GM06990 (cell line): ENCODE measurements at regions not wholly inside any gene's neighbourhood (a gene's known extent, or its start where the extent isn't known, plus 50 kb on each side); places are given as distances from the start of the nearest gene placed in this dataset.

Source experiments
- DNase-seq: peaks from one replicate; pipeline ENCODE4 v3.0.0-alpha.2; 2011; ENCODE audit not compliant: insufficient read length; ENCODE audit errors: extremely low read depth
- H3K27me3 ChIP-seq: replicated peaks from 2 replicates; pipeline ENCODE4 v1.6.0; 2011; ENCODE audit warnings: low read length; ENCODE audit not compliant: control insufficient read depth, insufficient read depth
- H3K36me3 ChIP-seq: 2 replicates; pipeline ENCODE4 v1.5.1; 2011; ENCODE audit warnings: low read length; ENCODE audit not compliant: control insufficient read depth, insufficient read depth
- H3K4me3 ChIP-seq: replicated peaks from 2 replicates; pipeline ENCODE4 v1.5.1; 2011; ENCODE audit warnings: low read depth, mild to moderate bottlenecking, control low read depth, low read length
- TF ChIP-seq, protein P1 (sequence below): IDR thresholded peaks from 2 replicates; pipeline ENCODE4 v1.5.1; 2011; ENCODE audit warnings: low read length, control low read depth, mild to moderate bottlenecking, inconsistent platforms; ENCODE audit not compliant: insufficient read depth, poor library complexity, severe bottlenecking

DNA sequence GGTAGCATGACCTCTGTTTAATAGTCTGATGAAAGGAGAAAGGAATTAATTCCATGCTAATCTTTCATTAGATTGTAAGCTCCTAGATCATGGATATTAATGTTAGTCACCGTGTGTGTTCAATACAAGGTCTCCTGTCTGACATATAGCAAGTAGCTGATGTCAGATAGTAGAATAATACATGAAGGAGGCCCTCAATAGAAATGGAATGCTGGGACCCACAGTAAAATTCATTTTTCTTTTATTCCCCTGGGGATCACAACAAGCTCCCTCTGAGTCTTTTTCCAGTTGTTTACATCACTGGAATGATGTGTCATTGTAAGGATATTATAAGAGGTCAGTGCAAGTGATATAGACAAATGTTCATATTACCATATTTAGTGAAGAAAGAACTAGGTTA, 240.3 kb upstream of the TRPC7 start:
- Histone ChIP-seq H3K36me3 (no peaks in the 10 kb centered on the region), H3K4me3 (no peak overlapping the region), H3K27me3 (no peaks in the 10 kb centered on the region)
- no peak for DNase-seq
- TF ChIP-seq, protein P1, sequence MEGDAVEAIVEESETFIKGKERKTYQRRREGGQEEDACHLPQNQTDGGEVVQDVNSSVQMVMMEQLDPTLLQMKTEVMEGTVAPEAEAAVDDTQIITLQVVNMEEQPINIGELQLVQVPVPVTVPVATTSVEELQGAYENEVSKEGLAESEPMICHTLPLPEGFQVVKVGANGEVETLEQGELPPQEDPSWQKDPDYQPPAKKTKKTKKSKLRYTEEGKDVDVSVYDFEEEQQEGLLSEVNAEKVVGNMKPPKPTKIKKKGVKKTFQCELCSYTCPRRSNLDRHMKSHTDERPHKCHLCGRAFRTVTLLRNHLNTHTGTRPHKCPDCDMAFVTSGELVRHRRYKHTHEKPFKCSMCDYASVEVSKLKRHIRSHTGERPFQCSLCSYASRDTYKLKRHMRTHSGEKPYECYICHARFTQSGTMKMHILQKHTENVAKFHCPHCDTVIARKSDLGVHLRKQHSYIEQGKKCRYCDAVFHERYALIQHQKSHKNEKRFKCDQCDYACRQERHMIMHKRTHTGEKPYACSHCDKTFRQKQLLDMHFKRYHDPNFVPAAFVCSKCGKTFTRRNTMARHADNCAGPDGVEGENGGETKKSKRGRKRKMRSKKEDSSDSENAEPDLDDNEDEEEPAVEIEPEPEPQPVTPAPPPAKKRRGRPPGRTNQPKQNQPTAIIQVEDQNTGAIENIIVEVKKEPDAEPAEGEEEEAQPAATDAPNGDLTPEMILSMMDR, result no peak

DNA sequence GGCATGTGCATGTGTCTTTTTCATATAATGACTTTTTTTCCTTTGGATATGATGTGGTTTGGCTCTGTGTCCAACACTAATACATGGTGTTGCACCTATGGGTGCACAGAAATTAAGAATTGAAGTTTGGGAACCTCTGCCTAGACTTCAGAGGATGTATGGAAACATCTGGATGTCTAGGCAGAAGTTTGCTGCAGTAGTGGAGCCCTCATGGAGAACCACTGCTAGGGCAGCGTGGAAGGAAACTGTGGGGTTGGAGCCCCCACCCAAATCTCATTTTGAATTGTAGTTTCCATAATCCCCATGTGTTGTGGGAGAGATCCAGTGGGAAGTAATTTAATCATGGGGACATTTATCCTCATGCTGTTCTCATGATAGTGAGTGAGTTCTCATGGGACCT, 235.0 kb upstream of the TRPC7 start:
- TF ChIP-seq, protein P1, result no peak
- Histone ChIP-seq H3K4me3 (no peak overlapping the region), H3K36me3 (no peaks in the 10 kb centered on the region), H3K27me3 (no peaks in the 10 kb centered on the region)
- DNase-seq, result no peak

GRCh38 chr5:136598802-136599404, 233.6 kb upstream of the TRPC7 start:
- DNase-seq, result no peak
- TF ChIP-seq, protein P1, result no peak
- Histone ChIP-seq H3K36me3 (no peaks in the 10 kb centered on the region), H3K4me3 (no peak overlapping the region), H3K27me3 (no peaks in the 10 kb centered on the region)

- Histone ChIP-seq H3K27me3 (no peaks in the 10 kb centered on the region), H3K36me3 (no peaks in the 10 kb centered on the region), H3K4me3 (no peak overlapping the region)
- TF ChIP-seq, protein P1, result no peak
- DNase-seq, result no peak
Observed at GRCh38 chr5:136594416-136594815, 229.1 kb upstream of the TRPC7 start.

DNA sequence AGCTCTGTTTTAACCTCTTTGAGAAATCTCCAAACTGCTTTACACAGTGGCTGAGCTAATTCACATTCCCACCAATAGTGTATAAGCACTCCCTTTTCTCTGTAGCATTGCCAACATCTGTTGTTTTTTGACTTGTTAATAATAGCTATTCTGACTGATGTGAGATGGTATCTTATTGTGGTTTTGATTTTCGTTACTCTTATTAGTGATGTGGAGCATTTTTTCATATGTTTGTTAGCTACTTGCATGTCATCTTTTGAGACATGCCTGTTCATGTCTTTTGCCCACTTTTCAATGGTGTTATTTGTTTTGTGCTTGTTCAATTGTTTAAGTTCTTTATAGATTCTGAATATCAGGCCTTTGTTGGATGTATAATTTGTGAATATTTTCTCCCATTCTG, 225.2 kb upstream of the TRPC7 start:
- no peaks in the 10 kb centered on the region for H3K36me3 ChIP-seq
- TF ChIP-seq, protein P1, result no peak
- H3K4me3 ChIP-seq, result no peak overlapping the region
- no peaks in the 10 kb centered on the region for H3K27me3 ChIP-seq
- DNase-seq, result no peak

- H3K4me3 ChIP-seq, result no peak overlapping the region
- no peaks in the 10 kb centered on the region for H3K27me3 ChIP-seq
- no peak for DNase-seq
- H3K36me3 ChIP-seq, result no peaks in the 10 kb centered on the region
- TF ChIP-seq, protein P1, result no peak
Observed at GRCh38 chr5:136586196-136586595, 220.9 kb upstream of the TRPC7 start.
